Naive B cell (primary cell): ENCODE measurements at regions not wholly inside any gene's neighbourhood (a gene's known extent, or its start where the extent isn't known, plus 50 kb on each side); places are given as distances from the start of the nearest gene placed in this dataset.
"Not testable (repeated sequence)": the region's sequence is repeated elsewhere in the genome, so short reads cannot be mapped to it uniquely, and the experiment has no call there.

Experiments used
- ATAC-seq, 2 donors: fragments of 150-1000 bp; cut with Tn5 transposase; 2 replicates each; pipeline ENCODE4 v1.10.0; 2021; ENCODE audit warnings: low read depth in 2 of 2, mild to moderate bottlenecking in 2 of 2, moderate library complexity in 2 of 2
- DNase-seq: peaks from one replicate; pipeline ENCODE4 v3.0.0; 2022
- H3K27ac Mint-ChIP-seq, 6 donors: one replicate each; pipeline ENCODE4 v1.8.0; 2020 to 2022; ENCODE audit warnings: mild to moderate bottlenecking in 6 of 6, mixed read lengths in 6 of 6, moderate library complexity in 5 of 6, inconsistent platforms in 2 of 6
- H3K27me3 Mint-ChIP-seq, 3 donors: one replicate each; pipeline ENCODE4 v1.8.0; 2021 to 2022; ENCODE audit warnings: mixed read lengths in 3 of 3, mild to moderate bottlenecking in 1 of 3
- H3K36me3 Mint-ChIP-seq, 2 donors: one replicate each; pipeline ENCODE4 v1.8.0; 2020 to 2022; ENCODE audit warnings: mixed read lengths in 2 of 2, inconsistent platforms in 1 of 2, mild to moderate bottlenecking in 1 of 2
- H3K4me1 Mint-ChIP-seq, 3 donors: one replicate each; pipeline ENCODE4 v1.8.0; 2020 to 2022; ENCODE audit warnings: mixed read lengths in 3 of 3, inconsistent platforms in 1 of 3, mild to moderate bottlenecking in 1 of 3, moderate library complexity in 1 of 3
- H3K4me3 Mint-ChIP-seq, 8 donors: one replicate each; pipeline ENCODE4 v1.8.0; 2020 to 2022; ENCODE audit warnings: mild to moderate bottlenecking in 8 of 8, mixed read lengths in 8 of 8, moderate library complexity in 8 of 8, inconsistent platforms in 2 of 8
- H3K9me3 Mint-ChIP-seq, 7 donors: one replicate each; pipeline ENCODE4 v1.8.0; 2020 to 2022; ENCODE audit warnings: mixed read lengths in 7 of 7, mild to moderate bottlenecking in 5 of 7, inconsistent platforms in 2 of 7, moderate library complexity in 1 of 7

DNA sequence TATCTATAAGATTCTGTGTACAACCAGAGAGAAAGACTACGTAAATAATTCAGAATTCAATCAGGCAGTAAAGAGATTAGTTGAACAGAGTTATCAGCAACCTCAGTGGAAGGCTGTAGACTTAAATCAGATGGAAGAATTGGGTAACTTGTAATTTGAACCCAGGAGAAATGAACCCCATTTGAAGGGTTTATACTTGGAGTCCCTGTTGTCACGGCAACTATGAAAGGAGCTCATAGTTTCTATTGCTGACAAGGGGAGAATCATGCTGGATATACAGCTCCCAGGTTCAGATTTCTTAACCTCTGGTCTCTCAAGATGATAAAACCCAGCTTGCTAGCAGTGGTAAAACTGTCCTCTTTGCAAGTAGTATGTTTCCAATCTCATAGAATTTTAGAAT, 54.4 kb upstream of the BMP4 start:
- DNase-seq (no peak), ATAC-seq (no peak)
- Mint-ChIP-seq H3K27ac (no peak overlapping the region), H3K9me3 (peaks cover 0 to 15% (median 6%) of the 10 kb centered on the region in 7 donors), H3K27me3 (peaks cover 0 to 2% (median under 1%) of the 10 kb centered on the region in 3 donors), H3K36me3 (peaks cover 0 to 10% of the 10 kb centered on the region in 2 donors), H3K4me3 (no peak overlapping the region), H3K4me1 (no peaks in the 10 kb centered on the region)

DNA sequence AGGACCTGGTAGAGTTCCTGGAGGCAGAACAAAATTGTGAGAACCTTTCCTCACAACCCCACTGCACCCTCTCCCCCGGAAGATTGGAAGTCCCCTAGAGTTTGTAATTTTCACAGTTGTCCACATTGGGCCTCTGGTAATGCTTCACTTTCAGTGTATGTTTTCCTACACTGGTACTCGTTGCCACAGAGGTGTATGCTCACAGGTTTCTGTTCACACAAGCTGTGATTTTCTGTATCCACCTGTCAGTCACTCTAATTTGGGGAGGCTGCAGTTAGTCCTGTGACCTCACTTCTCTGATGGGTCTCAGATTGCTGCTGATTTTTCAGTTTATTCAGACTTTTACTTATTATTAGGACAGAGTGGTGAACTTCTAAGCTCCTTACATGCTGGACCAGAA, 66.4 kb upstream of the BMP4 start:
- H3K27me3 Mint-ChIP-seq = no peaks in the 10 kb centered on the region
- peaks cover 2 to 36% (median 10%) of the 10 kb centered on the region in 7 donors for H3K9me3 Mint-ChIP-seq

DNA sequence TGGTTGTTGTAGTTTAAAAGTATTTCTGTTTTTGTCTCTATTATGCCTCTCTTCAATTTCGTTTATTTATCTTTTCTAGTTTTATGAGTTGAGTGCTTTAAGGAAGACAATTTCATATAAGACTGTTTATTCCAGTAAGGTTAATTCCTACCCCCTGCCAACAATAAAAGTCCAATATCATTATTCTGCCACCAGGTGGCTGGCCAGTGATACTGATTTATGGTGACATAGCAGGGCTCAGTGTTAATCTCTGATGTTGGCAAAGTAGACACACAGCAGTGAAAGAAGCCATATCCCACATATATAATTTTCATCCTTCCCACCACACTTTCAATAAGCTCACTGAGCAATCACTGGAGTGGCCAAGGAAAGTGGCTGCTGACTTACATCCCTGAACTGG, 69.0 kb upstream of the BMP4 start:
- no peaks in the 10 kb centered on the region for H3K36me3 Mint-ChIP-seq
- no peaks in the 10 kb centered on the region for H3K27me3 Mint-ChIP-seq
- peaks cover 3 to 15% (median 11%) of the 10 kb centered on the region in 7 donors for H3K9me3 Mint-ChIP-seq
- no peak overlapping the region for H3K4me3 Mint-ChIP-seq
- no peaks in the 10 kb centered on the region for H3K4me1 Mint-ChIP-seq
- no peak overlapping the region for H3K27ac Mint-ChIP-seq
- DNase-seq (no peak), ATAC-seq (no peak)

More for the DNA sequence above, 66.4 kb upstream of the BMP4 start:
- no peak for DNase-seq
- H3K4me1 Mint-ChIP-seq = no peaks in the 10 kb centered on the region
- no peak overlapping the region for H3K27ac Mint-ChIP-seq
- no peak for ATAC-seq
- H3K4me3 Mint-ChIP-seq = no peak overlapping the region
- H3K36me3 Mint-ChIP-seq = no peaks in the 10 kb centered on the region

DNA sequence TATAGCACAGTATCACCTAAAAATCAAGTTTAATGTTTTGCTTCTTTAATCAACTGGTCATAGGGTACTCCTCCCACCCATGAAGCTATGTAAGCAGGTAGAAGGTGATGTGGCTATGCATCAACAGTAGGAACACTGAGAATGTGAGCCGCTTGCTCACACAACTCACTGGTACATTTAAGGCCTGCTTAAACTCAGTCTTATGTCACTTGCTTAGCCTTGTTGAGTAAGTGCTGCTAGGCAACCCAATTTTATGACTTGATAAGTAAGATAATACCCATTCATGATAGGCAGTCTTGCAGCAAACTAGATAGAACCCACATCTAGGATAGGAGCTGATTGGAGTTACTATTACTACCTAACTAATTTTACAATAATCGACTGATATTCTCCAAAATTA, 70.0 kb upstream of the BMP4 start:
- Mint-ChIP-seq H3K36me3 (no peaks in the 10 kb centered on the region), H3K4me3 (no peak overlapping the region), H3K9me3 (peaks cover 0 to 15% (median 10%) of the 10 kb centered on the region in 7 donors), H3K27me3 (no peaks in the 10 kb centered on the region), H3K27ac (no peak overlapping the region), H3K4me1 (no peaks in the 10 kb centered on the region)
- no peak for ATAC-seq
- no peak for DNase-seq

DNA sequence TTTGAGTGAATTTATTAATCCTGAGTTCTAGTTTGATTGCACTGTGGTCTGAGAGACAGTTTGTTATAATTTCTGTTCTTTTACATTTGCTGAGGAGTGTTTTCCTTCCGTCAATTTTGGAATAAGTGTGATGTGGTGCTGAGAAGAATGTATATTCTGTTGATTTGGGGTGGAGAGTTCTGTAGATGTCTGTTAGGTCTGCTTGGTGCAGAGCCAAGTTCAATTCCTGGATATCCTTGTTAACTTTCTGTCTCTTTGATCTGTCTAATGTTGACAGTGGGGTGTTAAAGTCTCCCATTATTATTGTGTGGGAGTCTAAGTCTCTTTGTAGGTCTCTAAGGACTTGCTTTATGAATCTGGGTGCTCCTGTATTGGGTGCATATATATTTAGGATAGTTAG, 74.4 kb upstream of the BMP4 start:
- H3K27ac Mint-ChIP-seq, H3K4me1 Mint-ChIP-seq, H3K4me3 Mint-ChIP-seq, H3K27me3 Mint-ChIP-seq, ATAC-seq, DNase-seq: not testable (repeated sequence)
- H3K36me3 Mint-ChIP-seq = peaks cover 0 to 17% of the 10 kb centered on the region in 2 donors
- peaks cover 6 to 36% (median 21%) of the 10 kb centered on the region in 7 donors for H3K9me3 Mint-ChIP-seq

DNA sequence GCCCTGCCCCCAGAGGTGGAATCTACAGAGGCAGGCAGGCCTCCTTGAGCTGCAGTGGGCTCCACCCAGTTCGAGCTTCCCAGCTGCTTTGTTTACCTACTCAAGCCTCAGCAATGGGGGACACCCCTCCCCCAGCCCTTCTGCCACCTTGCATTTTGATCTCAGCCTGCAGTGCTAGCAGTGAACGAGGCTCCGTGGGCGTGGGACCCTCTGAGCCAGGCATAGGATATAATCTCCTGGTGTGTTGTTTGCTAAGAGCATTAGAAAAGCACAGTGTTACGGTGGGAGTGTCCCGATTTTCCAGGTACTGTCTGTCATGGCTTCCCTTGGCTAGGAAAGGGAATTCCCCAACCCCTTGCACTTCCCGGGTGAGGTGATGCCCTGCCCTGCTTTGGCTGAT, 76.7 kb upstream of the BMP4 start:
- not testable (repeated sequence) for H3K27ac Mint-ChIP-seq, ATAC-seq, DNase-seq, H3K27me3 Mint-ChIP-seq, H3K4me3 Mint-ChIP-seq, H3K4me1 Mint-ChIP-seq
- Mint-ChIP-seq H3K36me3 (peaks cover 0 to 17% of the 10 kb centered on the region in 2 donors), H3K9me3 (peaks cover 9 to 42% (median 22%) of the 10 kb centered on the region in 7 donors)

DNA sequence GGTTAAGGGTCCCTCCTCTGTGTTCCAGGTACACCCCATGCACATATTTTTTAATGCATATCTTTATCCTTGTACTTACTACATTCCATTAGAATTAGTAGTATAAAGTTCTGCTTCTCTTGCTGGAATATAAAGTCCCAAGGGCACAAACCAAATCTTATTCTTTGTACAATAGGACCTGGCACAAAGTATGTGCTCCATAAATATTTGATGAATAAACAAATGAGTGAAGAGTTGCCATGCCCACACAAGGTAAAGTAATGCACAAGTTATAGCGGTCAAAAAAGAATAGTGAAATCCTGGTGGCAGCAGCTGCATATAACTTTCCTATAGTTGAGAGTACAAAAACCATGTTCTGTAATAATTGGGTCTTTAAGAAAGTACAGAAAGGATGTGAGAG, 82.1 kb upstream of the BMP4 start:
- no peak overlapping the region for H3K4me3 Mint-ChIP-seq
- peaks cover 0 to 16% of the 10 kb centered on the region in 2 donors for H3K36me3 Mint-ChIP-seq
- H3K9me3 Mint-ChIP-seq = peaks cover 5 to 36% (median 16%) of the 10 kb centered on the region in 7 donors
- no peak overlapping the region for H3K27ac Mint-ChIP-seq
- DNase-seq = no peak
- no peak for ATAC-seq
- H3K4me1 Mint-ChIP-seq = no peaks in the 10 kb centered on the region
- H3K27me3 Mint-ChIP-seq = peaks cover 0 to 11% (median 4%) of the 10 kb centered on the region in 3 donors

DNA sequence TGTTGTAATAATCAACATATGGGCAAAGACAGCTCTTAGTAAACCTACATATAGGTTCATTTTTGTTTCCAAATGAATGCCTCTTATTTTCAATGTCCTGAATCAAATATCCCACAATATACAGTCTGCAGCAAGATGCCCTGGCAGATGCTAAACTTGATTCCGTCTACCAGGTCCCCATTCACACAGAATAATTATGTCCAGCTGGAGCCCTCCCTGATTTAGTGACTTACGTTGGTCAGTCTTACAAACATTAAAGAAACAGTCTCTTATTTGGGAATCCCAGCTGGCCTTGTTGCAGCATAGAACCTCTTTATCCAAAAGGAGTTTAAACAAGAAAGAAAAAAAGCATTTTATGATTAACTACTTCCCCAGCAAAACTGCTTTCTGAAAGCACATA, 82.7 kb upstream of the BMP4 start:
- peaks cover 5 to 31% (median 12%) of the 10 kb centered on the region in 7 donors for H3K9me3 Mint-ChIP-seq
- H3K36me3 Mint-ChIP-seq = peaks cover 0 to 10% of the 10 kb centered on the region in 2 donors
- H3K4me1 Mint-ChIP-seq = no peaks in the 10 kb centered on the region
- no peak overlapping the region for H3K27ac Mint-ChIP-seq
- no peak overlapping the region for H3K4me3 Mint-ChIP-seq
- peaks cover 4 to 11% (median 6%) of the 10 kb centered on the region in 3 donors for H3K27me3 Mint-ChIP-seq
- no peak for ATAC-seq
- DNase-seq = no peak

DNA sequence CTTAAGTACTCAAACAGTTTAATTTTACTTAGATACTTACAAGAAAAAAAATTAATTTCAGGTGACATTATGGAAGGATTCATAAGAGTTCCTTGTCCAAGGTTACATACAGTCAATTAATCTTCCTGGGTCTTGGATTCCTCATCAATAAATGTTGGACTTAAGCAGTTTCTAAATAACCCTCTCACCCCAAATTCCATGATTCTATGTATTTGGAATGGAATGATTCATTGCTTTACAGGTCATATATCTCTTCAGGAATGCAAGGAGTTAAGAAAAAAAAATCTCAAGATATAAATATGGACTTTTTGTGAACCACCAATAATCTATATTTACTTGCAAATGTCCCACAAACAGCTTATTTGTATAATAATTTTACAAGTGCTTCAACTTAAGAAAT, 84.2 kb upstream of the BMP4 start:
- peaks cover 0 to 16% (median 4%) of the 10 kb centered on the region in 7 donors for H3K9me3 Mint-ChIP-seq

DNA sequence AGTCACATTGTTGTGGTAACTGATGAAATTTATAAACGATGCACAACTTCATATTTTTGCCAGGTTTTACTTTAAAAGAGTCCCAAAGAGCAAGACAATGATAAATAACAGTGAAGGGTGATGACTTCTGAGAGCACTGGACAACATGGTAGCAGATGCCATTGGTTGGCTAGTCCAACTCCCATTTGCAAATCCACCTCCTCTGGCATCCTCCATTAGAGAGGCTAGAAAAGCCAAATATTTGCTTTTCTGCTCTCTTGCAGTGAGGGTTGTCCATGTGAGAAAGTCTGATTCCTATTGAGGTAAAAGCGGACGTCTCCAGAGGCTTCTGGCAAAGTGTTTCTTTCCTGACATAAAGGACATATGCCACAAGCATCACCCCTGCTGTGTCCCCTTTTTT, 89.6 kb upstream of the BMP4 start:
- ATAC-seq = no peak
- no peaks in the 10 kb centered on the region for H3K4me1 Mint-ChIP-seq
- no peak overlapping the region for H3K4me3 Mint-ChIP-seq
- H3K36me3 Mint-ChIP-seq = no peaks in the 10 kb centered on the region
- H3K9me3 Mint-ChIP-seq = peaks cover 0 to 3% (median 0%) of the 10 kb centered on the region in 7 donors
- no peak overlapping the region for H3K27ac Mint-ChIP-seq
- no peak for DNase-seq
- peaks cover 0 to 11% (median 8%) of the 10 kb centered on the region in 3 donors for H3K27me3 Mint-ChIP-seq

More for the DNA sequence above, 84.2 kb upstream of the BMP4 start:
- Mint-ChIP-seq H3K4me1 (no peaks in the 10 kb centered on the region), H3K36me3 (no peaks in the 10 kb centered on the region), H3K4me3 (no peak overlapping the region), H3K27ac (no peak overlapping the region), H3K27me3 (peaks cover 4 to 11% (median 8%) of the 10 kb centered on the region in 3 donors)
- DNase-seq (no peak), ATAC-seq (no peak)

DNA sequence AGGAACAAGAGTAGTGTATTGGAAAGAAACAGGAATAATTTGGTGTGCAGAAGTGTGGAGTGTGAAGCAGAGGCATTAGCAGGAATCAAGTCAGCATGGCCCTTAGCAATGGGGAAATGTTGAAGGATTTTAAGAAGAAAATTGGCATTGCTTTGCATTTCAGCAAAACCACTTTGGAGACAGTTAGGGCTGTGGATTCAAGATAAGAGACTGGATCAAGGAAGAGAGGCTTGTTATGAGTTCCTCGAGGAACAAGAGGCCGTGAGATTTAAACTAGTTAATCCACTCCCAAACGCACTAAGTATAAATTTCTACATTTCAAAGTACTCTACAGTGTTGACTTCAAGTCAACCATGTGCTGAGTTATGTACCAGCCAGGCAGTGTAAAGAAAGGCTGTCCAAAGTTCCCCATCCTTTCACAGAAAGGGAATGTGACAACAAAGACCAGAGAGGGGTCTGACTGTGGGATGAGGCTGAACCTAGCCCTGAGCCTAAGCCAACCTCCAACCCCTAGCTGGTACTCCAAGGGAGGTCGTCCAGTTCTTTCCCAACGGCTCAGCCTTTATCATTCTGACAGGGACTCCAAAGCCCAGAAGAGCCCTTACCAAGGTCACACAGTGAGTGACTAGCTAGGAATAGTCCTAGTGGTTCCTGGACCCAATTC, 91.2 kb upstream of the BMP4 start:
- H3K4me3 Mint-ChIP-seq = no peak overlapping the region
- no peak overlapping the region for H3K27ac Mint-ChIP-seq
- H3K4me1 Mint-ChIP-seq = no peaks in the 10 kb centered on the region
- H3K27me3 Mint-ChIP-seq = peaks cover 0 to 8% (median 0%) of the 10 kb centered on the region in 3 donors
- no peaks in the 10 kb centered on the region for H3K36me3 Mint-ChIP-seq
- ATAC-seq (no peak), DNase-seq (no peak)
- peaks cover 0 to 3% (median 0%) of the 10 kb centered on the region in 7 donors for H3K9me3 Mint-ChIP-seq

DNA sequence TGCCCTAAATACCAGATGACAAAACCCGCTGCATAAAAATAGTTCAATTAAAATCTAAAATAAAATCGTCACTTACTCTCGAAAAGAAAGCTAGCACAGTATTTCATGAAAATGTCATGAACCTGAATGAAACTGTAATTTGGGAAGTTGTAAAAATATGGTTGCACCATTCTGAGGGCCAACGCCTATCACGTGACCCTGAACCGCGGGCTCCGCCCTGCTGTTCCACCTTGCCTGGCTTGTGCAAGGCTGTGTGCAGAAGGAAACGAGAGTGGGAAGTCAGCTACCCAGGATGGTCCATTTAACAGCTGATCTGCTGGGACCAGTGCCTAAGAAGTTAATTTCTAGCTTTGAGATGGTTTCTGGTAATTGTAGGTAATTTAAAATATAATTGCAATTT, 91.7 kb upstream of the BMP4 start:
- ATAC-seq (no peak), DNase-seq (no peak)
- Mint-ChIP-seq H3K27ac (no peak overlapping the region), H3K4me1 (no peaks in the 10 kb centered on the region), H3K4me3 (no peak overlapping the region), H3K36me3 (no peaks in the 10 kb centered on the region), H3K27me3 (peaks cover 0 to 8% (median 0%) of the 10 kb centered on the region in 3 donors), H3K9me3 (peaks cover 0 to 3% (median 0%) of the 10 kb centered on the region in 7 donors)

DNA sequence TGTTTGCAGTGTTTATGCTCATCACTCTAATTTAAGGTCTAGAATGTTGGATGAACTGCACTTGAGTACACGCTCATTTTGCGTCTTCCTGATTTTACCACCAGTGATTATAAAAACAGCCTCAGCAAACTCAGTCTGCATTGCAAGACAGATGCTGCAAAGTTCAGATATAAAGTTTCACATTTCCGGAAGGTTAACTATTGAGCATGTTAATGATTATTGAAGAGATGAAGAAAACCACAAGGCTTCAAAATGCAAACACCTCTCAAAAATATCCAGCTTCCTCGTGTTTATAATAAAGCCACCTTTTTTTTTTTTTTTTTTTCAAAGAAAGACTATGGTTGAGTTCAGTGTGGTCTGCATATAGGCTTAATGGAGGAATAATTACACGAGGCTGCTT, 92.1 kb upstream of the BMP4 start:
- no peak for ATAC-seq
- H3K4me3 Mint-ChIP-seq = no peak overlapping the region
- H3K27ac Mint-ChIP-seq = no peak overlapping the region
- peaks cover 0 to 8% (median 0%) of the 10 kb centered on the region in 3 donors for H3K27me3 Mint-ChIP-seq
- H3K4me1 Mint-ChIP-seq = no peaks in the 10 kb centered on the region
- H3K36me3 Mint-ChIP-seq = no peaks in the 10 kb centered on the region
- H3K9me3 Mint-ChIP-seq = peaks cover 0 to 3% (median 0%) of the 10 kb centered on the region in 7 donors
- DNase-seq = no peak

DNA sequence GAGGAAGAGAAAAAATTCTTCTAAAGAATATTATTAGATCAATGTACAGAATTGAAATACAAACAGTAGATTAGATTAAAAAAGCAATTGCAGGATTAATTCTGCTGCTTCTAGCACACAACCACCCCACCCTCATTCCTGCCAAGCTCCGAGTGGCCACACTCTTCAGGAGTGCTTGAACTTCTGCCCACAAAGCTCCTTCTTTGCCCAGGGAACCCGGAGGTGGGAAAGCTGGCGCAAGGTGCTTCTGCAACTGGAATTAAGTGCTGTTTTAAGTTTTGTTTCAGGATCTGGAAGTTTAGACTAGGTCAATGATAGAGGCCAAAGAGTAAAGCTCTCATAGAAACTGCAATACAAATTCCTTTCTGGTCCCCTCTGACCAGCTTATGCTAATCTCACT, 94.1 kb upstream of the BMP4 start:
- DNase-seq = no peak
- H3K27ac Mint-ChIP-seq = no peak overlapping the region
- no peak overlapping the region for H3K4me3 Mint-ChIP-seq
- no peaks in the 10 kb centered on the region for H3K4me1 Mint-ChIP-seq
- no peaks in the 10 kb centered on the region for H3K36me3 Mint-ChIP-seq
- no peak for ATAC-seq
- H3K27me3 Mint-ChIP-seq = no peaks in the 10 kb centered on the region
- H3K9me3 Mint-ChIP-seq = peaks cover 0 to 3% (median 0%) of the 10 kb centered on the region in 7 donors
